ENCODE measurements at regions not wholly inside any gene's neighbourhood (a gene's known extent, or its start where the extent isn't known, plus 50 kb on each side); places are given as distances from the start of the nearest gene placed in this dataset.

GRCh38 chrX:10833299-10834169, 213.1 kb upstream of the MID1 start:
- WGBS, 2 donors: 43 to 59% methylated on average over 13 of the region's 13 CpGs
- Histone ChIP-seq H3K4me1 (ENCODE audit: control insufficient read depth in 5 of 5, insufficient read depth in 5 of 5, low read length in 5 of 5) (peaks cover 0 to 7% (median 0%) of the 10 kb centered on the region in 5 donors), H3K36me3 (ENCODE audit: control insufficient read depth in 4 of 4, insufficient read depth in 4 of 4, low read length in 4 of 4) (no peaks in the 10 kb centered on the region), H3K9ac (ENCODE audit: insufficient read depth in 1 of 2, low read length in 2 of 2) (peak overlapping the region in 1 of 2 donors; percentile 19), H3K9me3 (ENCODE audit: control insufficient read depth in 4 of 4, insufficient read depth in 3 of 4, low read length in 3 of 4) (no peaks in the 10 kb centered on the region), H3K4me3 (no peak overlapping the region), H3K27me3 (ENCODE audit: control insufficient read depth in 3 of 3, insufficient read depth in 3 of 3, low read length in 2 of 3) (peaks cover 0 to 19% (median 7%) of the 10 kb centered on the region in 3 donors), H3K27ac (ENCODE audit: low read depth in 1 of 2, low read length in 1 of 2) (peak overlapping the region in 1 of 2 donors; percentile 52)
- no peak for TF ChIP-seq CTCF (IDR thresholded peaks at IDR 0.05; ENCODE audit: control extremely low read depth, extremely low read depth)
- DNase-seq (peak; percentile 43 to 57 (median 44)), ATAC-seq (ENCODE audit: insufficient read depth, low FRiP score) (peak; percentile 72)

- no peak for TF ChIP-seq CTCF (IDR thresholded peaks at IDR 0.05; ENCODE audit: control extremely low read depth, extremely low read depth)
- Histone ChIP-seq H3K9ac (ENCODE audit: insufficient read depth in 1 of 2, low read length in 2 of 2) (no peak overlapping the region), H3K9me3 (ENCODE audit: control insufficient read depth in 4 of 4, insufficient read depth in 3 of 4, low read length in 3 of 4) (no peaks in the 10 kb centered on the region), H3K27ac (ENCODE audit: low read depth in 1 of 2, low read length in 1 of 2) (no peak overlapping the region), H3K4me1 (ENCODE audit: control insufficient read depth in 5 of 5, insufficient read depth in 5 of 5, low read length in 5 of 5) (peaks cover 0 to 14% (median 0%) of the 10 kb centered on the region in 5 donors), H3K27me3 (ENCODE audit: control insufficient read depth in 3 of 3, insufficient read depth in 3 of 3, low read length in 2 of 3) (peaks cover 0 to 8% (median 0%) of the 10 kb centered on the region in 3 donors), H3K36me3 (ENCODE audit: control insufficient read depth in 4 of 4, insufficient read depth in 4 of 4, low read length in 4 of 4) (no peaks in the 10 kb centered on the region), H3K4me3 (no peak overlapping the region)
- 55 to 79% methylated on average over 4 of the region's 4 CpGs for WGBS, 2 donors
- DNase-seq: peak in 2 of 3 donors; percentile 77 to 90
- no peak for ATAC-seq (ENCODE audit: insufficient read depth, low FRiP score)
Observed at GRCh38 chrX:10841579-10841978, 221.2 kb upstream of the MID1 start.

DNA sequence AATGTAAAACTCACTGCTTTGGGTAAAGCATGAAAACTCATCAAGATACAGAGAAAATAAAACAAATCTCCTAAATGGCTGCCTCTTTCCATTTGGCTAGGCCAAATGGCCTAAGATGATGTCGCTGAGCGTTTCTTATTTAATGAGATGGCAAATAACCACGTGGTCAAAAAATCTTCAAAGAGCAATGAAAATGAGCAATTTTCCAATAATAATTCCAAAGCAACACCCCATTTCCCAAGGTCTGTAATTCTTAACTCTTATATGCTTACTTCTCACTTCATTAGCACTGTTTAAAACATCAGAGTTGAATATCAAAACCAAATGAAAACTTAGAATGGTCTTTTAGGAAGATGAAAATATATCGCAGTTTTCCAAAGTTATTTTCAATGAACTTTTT, 222.3 kb upstream of the MID1 start:
- ATAC-seq (ENCODE audit: insufficient read depth, low FRiP score): no peak
- WGBS, 2 donors: 68 to 88% methylated on average over 4 of the region's 4 CpGs
- Histone ChIP-seq H3K27me3 (ENCODE audit: control insufficient read depth in 3 of 3, insufficient read depth in 3 of 3, low read length in 2 of 3) (peaks cover 0 to 8% (median 0%) of the 10 kb centered on the region in 3 donors), H3K9me3 (ENCODE audit: control insufficient read depth in 4 of 4, insufficient read depth in 3 of 4, low read length in 3 of 4) (peaks cover 0 to 4% (median 0%) of the 10 kb centered on the region in 4 donors), H3K27ac (ENCODE audit: low read depth in 1 of 2, low read length in 1 of 2) (no peak overlapping the region), H3K36me3 (ENCODE audit: control insufficient read depth in 4 of 4, insufficient read depth in 4 of 4, low read length in 4 of 4) (no peaks in the 10 kb centered on the region), H3K4me3 (no peak overlapping the region), H3K9ac (ENCODE audit: insufficient read depth in 1 of 2, low read length in 2 of 2) (no peak overlapping the region), H3K4me1 (ENCODE audit: control insufficient read depth in 5 of 5, insufficient read depth in 5 of 5, low read length in 5 of 5) (peaks cover 0 to 14% (median 0%) of the 10 kb centered on the region in 5 donors)
- no peak for TF ChIP-seq CTCF (IDR thresholded peaks at IDR 0.05; ENCODE audit: control extremely low read depth, extremely low read depth)
- peak in 2 of 3 donors; percentile 62 to 72 for DNase-seq

Measured in lung (tissue), 11 donors.